ENCODE measurements at regions not wholly inside any gene's neighbourhood (a gene's known extent, or its start where the extent isn't known, plus 50 kb on each side); places are given as distances from the start of the nearest gene placed in this dataset.
"Not testable (repeated sequence)": the region's sequence is repeated elsewhere in the genome, so short reads cannot be mapped to it uniquely, and the experiment has no call there.

DNA sequence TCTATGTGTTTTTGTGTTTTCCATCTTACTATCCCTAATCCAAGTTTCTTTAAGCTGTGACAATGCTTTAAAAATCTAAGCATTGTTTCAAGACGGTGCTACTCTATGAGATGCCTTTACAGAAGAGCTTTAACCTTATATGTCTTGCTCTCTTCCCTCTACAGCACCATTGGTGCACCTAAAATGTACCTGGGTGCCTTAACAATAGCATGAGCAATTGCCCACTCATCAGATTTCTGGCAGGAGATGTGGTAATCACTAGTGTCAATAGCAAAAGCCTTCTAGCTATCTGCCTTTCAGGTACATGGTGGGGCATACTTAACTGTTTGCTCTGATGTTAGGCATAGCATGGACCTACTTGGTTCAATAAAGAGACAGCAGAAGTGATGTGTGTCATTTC is 222.3 kb upstream of the KIF2A start:
- in situ Hi-C loops (cut with MboI; ENCODE audit: low pct_unique_long_range_greater_than_20kb, low sequenced_read_pairs), result no loop called here

DNA sequence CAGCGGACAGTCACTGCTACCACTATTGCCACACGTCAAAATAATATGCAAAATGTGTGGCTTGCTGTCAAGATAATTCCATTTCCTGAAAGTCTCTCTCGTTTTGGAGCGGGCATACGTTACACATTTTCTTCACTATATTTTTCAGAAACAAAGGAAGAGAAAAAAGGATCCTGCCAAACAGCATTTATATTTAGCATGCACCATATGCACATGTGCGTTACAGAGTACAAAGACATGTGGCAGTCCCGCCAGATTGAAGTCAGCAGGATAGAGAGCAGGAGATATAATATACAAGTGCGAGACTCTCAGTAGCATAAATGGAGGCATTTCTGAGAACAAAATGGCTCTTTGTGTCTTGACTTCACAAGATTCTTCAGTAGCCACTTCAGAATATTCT is 221.6 kb upstream of the KIF2A start:
- no peak for DNase-seq

More for the DNA sequence above, 222.3 kb upstream of the KIF2A start:
- no peak for DNase-seq

DNA sequence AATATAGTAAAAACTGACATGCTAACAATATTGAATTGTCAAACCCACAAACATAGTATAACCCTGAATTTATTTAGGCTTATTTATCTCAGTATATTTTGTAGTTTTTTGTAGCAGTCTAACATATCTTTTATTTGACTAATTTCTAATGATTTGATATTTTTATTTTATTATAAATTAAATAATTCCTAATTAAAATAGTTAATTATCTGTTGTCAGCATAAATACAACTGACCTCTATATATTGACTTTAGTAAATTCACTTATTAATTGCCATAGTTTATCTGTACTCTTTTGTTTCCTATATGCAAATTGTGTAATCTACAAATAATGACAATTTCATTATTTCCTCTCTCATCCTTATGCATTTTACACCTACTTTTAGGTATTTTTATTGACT is 215.1 kb upstream of the KIF2A start:
- in situ Hi-C loops (cut with MboI; ENCODE audit: low pct_unique_long_range_greater_than_20kb, low sequenced_read_pairs), result no loop called here
- no peak for DNase-seq

More for the DNA sequence above, 221.6 kb upstream of the KIF2A start:
- in situ Hi-C loops (cut with MboI; ENCODE audit: low pct_unique_long_range_greater_than_20kb, low sequenced_read_pairs), result no loop called here

DNA sequence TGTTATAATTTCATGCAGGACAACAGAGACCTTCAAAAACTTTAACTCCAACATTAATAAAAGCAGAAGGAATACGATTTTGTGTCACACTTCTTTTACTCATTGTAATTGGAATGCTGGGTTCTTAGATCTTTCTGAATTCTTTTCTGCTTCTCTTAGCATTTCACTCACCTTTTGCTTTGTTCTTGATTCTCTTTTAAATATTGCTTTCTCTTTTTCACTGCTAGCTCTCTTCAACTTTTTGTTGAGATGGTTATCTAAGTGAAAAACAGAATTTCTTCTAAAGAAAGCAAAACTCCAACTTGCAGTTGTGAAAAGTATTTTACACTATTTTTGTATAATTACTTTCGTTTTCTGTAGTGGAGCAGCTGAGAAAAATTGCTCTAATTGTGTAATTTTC is 212.6 kb upstream of the KIF2A start:
- in situ Hi-C loops (cut with MboI; ENCODE audit: low pct_unique_long_range_greater_than_20kb, low sequenced_read_pairs), result no loop called here
- no peak for DNase-seq

DNA sequence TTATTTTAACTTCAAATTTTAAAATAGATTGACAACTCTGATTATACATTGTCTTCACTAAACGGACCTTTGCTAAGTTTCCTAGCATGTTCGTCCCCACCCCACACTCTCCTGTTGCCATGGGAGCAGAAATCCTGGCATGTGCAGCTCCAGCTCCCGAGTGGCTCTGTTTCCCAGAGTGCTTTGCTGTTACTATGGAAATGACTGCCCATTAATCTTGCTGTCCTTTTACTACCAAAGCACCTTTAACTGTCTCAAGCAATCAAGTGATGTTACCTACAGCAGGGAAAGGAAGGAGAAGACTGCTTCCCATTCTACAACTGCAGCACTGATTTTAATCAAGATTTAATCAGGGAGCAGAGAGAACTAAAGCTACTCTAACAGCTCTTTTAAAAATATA is 212.0 kb upstream of the KIF2A start:
- in situ Hi-C loops (cut with MboI; ENCODE audit: low pct_unique_long_range_greater_than_20kb, low sequenced_read_pairs), result no loop called here
- no peak for DNase-seq

DNA sequence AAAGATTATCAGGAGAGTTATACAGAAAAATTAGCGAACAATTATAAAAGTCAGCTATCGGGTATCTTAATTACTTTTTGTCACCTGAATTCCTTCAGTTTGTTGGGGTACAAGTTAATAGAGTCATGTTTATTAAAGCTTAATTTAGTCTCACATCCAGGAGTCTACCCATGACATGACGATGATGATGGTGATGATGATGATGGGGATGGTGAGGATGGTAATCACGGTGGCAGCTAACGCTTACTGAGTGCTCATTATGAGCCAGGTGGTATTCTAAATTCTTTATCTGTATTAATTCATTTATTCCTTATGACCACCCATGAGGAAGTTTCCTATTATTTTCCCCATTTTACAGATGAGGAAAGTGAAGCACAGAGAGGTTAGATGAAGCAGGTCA is 208.6 kb upstream of the KIF2A start:
- no peak for DNase-seq
- in situ Hi-C loops (cut with MboI; ENCODE audit: low pct_unique_long_range_greater_than_20kb, low sequenced_read_pairs), result no loop called here

DNA sequence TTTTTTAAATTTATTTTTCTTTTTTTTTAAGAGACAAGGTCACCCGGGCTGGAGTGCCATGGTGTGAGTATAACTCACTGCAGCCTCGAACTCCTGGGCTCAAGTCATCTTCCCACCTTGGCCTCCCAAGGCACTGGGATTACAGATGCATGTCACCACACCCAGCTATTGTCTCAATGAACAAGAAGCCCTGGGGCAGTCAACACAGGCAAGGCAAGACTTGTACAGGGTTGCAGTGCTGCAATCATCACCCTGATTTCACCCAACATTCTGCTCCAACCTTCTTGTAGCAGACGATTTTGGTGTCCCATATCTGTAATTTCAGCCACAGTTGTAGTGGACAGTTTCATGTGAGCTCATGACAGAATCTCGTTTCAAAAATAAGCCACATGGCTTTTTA is 205.8 kb upstream of the KIF2A start:
- in situ Hi-C loops (cut with MboI; ENCODE audit: low pct_unique_long_range_greater_than_20kb, low sequenced_read_pairs), result no loop called here

DNA sequence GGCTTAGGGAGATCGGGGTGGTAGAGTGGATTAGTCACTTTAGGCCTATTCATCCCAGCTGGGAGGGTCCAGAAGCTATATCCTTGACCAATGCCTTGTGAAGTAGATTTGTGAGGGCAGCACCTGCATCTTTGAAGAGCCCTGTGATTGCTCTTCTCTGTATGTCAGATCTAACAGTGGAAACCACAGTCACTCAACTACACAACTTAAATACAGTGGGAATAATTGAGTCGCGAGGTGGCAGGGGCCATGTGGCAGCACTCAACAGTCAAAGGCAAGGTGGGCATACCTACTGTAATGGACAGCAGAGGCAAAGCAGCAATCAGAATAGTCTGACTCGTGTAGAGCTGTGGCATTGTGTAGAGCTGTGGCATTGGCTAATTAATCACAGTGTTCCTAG is 202.1 kb upstream of the KIF2A start:
- DNase-seq; in situ Hi-C loops (cut with MboI; ENCODE audit: low pct_unique_long_range_greater_than_20kb, low sequenced_read_pairs): not testable (repeated sequence)

More for the DNA sequence above, 205.8 kb upstream of the KIF2A start:
- DNase-seq, result no peak

DNA sequence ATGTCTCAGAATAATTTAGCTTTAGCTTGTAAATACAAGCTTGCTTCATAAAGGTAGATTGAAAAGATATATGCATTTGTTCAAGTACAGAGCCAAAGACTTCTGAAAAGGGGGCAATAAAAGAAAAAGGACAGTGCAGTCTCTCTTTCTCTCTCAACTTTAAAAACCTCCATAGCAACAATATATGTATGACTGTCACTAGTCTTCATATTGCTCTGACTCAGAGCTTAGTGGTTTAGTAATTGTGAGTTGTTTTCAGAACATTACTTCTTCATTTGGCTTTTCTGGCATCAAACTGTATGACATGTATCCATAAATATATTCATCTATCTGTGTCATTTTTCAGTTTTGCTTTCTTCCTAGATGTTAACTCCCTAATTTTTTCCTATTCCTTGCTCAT is 194.6 kb upstream of the KIF2A start:
- DNase-seq, result no peak
- in situ Hi-C loops (cut with MboI; ENCODE audit: low pct_unique_long_range_greater_than_20kb, low sequenced_read_pairs), result no loop called here

DNA sequence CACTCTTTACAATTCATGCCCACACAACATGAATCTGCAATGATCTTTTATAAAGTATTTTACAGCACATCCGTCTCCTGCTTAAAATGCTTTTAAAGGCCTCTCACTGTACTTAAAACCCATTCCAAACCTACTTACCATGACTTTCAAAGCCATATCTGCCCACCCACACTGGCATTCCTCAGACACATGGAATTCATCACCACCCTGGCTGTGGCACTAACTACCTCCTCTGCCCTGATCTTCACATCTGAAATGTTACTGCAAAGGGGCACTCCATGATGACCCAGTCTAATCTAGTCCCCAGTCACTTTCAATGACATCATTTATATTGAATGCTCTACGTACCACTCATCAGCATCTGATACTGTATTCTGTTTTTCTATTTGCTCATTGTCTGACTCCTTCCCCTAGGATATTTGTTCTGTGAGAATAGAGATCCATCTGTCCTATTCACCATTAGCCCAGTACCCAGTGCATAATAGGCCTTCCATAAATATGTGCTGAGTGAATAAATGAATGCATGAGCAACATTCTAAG is 193.2 kb upstream of the KIF2A start:
- DNase-seq, result no peak
- in situ Hi-C loops (cut with MboI; ENCODE audit: low pct_unique_long_range_greater_than_20kb, low sequenced_read_pairs), result no loop called here

DNA sequence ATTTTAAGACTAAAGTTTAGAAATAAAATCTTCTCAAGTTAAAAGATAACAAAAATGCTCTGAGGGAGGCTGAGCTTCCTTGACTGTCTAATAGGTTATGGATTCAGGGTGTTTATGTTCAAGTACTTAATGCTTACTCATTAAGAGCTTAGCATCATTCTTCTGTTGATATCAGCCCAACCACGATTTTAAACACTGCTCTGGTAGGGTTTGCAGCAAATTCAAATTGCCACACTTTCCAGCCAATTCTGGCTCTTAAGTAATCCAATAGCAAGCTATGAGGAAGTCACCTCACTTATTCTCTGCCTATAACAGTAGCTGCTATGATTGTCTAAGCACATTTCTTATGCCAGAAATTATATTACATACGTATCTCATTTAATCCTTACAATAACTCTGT is 191.0 kb upstream of the KIF2A start:
- no peak for DNase-seq
- in situ Hi-C loops (cut with MboI; ENCODE audit: low pct_unique_long_range_greater_than_20kb, low sequenced_read_pairs), result no loop called here

DNA sequence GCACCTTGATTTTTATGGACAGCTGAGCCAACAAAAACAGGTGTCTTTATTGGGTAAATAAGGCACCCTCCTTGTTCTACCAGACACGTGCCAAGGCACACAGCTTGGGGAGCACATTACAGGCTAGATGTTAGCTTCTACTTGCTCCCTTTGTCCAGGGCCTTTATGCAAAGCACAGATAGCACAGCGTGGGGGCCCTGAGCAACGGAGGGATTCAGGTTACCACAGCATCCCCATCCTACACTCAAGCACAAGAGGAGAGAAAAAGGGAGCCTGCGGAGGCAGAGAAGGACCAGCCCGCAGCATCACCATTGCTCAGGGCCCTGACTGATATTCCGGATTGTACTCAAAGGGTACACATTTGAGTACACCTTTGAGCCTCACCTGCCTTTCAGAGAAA is 181.7 kb upstream of the KIF2A start:
- DNase-seq, result no peak
- in situ Hi-C loops (cut with MboI; ENCODE audit: low pct_unique_long_range_greater_than_20kb, low sequenced_read_pairs), result no loop called here

DNA sequence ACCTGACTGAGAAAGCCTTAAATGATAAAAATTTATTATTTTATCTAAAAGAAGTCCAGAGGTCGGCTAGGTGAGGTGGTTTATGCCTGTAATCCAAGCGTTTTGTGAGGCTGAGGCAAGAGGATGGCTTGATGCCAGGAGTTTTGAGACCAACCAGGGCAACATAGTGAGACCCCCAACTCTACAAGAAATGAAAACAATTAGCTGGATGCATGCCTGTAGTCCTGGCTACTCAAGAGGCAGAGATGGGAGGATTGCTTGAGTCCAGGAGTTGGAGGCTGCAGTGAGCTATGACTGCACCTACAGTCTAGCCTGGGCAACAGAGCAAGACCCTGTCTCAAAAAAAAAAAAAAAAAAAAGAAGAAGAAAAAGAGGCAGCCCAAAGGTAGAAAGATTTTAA is 179.9 kb upstream of the KIF2A start:
- DNase-seq, result no peak
- in situ Hi-C loops (cut with MboI; ENCODE audit: low pct_unique_long_range_greater_than_20kb, low sequenced_read_pairs), result no loop called here

DNA sequence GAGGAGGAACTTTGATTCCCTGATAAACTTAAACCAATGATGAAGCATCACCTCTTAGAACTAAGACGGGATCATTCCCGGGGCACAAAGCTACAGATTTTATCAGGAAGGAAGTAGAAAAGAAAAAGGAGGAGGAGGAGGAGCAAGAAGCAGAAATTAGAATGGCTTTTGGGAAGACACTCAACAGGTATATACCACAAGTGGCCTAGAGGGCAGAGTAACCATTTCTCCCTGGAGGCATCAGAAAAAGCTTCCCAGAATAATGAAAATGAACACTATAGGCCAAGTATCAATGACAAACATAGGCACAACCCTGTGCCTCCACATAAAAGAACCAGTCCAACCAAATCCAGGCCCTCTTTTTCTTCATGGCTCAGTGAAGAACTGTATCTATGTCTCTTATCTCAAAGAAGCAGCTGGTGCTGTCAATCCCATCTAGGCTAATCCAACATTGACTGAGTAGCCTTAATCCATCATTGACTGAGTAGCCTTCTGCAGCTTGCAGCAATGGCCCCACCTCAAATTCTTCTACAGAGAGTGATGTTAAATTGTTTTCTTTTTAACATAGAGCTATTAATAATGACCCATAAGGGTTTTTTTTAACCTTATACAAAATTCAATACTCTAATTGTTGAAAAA is 178.8 kb upstream of the KIF2A start:
- in situ Hi-C loops (cut with MboI; ENCODE audit: low pct_unique_long_range_greater_than_20kb, low sequenced_read_pairs), result no loop called here
- no peak for DNase-seq

DNA sequence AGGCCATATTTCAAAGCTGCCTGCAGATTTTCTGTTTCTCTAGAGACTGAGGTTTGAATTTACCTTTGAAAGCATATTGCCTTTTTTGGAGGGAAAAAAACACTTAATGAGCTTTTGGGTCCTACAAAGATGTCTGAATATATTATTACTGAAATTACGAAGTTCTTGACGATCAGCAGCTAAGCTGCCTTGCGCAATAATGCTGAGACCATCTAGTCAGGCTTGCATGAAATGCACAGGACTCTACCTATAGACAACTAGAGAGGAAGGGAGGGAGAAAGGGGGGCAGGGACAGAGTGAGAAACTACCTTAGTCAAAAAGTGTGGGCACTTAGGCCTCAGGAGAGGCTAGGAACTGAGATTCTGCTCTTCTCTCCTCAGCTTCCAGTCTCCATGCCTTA is 175.9 kb upstream of the KIF2A start:
- in situ Hi-C loops (cut with MboI; ENCODE audit: low pct_unique_long_range_greater_than_20kb, low sequenced_read_pairs), result no loop called here
- no peak for DNase-seq

DNA sequence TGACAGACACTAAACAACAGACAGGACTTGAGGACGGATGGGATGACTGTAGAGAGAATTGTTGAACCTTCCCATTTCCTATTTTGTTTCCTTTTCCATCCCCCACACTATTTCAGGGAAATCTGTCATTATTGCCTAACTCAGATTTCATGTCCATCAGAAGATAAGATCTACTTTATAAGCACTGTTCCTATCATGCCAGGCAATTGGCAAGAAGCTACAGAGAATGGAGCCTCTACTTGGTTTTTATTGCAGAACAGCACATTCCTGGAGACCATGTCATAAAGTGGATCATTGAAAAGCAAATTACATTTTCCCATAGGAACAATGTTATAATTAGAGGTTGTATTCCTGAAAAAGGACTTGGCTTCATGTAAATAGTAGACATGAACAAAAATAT is 173.7 kb upstream of the KIF2A start:
- DNase-seq, result no peak
- in situ Hi-C loops (cut with MboI; ENCODE audit: low pct_unique_long_range_greater_than_20kb, low sequenced_read_pairs), result no loop called here

DNA sequence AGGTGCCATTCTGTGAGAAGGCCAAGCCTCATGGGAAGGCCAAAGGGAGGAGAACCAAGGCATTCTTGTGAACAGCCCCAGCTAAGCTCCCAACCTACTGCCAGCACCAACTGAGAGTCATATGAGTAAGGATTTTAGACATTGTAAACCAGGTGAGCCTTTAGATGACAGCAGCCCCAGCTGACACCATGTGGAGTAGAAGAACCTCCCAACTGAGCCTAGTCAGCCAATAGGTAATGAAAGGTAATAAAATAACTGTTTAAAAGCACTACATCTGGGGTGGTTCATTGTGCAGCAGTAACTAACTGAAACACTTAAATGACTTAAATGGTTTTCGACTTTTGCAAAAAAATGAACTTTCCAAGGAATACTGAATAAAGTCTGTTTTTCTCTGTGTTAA is 172.6 kb upstream of the KIF2A start:
- in situ Hi-C loops (cut with MboI; ENCODE audit: low pct_unique_long_range_greater_than_20kb, low sequenced_read_pairs), result no loop called here
- no peak for DNase-seq

DNA sequence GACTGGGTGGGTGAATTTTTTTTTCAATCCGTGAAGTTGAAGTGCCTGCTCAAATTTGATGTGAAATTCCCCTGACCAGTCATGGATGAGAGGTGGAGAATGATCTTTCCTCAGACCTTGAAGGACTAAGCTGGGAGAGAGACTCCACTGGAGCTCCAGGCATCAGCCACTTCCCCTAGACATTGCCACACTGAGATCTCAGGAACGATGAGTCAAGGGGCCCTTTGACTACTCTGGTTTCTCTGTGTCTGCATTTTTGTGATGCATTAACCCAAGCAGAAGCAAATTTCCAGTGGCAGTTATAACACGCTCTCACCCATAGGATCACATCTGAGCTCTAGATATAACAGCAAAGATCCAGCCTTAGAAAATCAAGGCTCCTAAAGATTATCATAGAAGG is 171.2 kb upstream of the KIF2A start:
- DNase-seq, result no peak
- in situ Hi-C loops (cut with MboI; ENCODE audit: low pct_unique_long_range_greater_than_20kb, low sequenced_read_pairs), result no loop called here

DNA sequence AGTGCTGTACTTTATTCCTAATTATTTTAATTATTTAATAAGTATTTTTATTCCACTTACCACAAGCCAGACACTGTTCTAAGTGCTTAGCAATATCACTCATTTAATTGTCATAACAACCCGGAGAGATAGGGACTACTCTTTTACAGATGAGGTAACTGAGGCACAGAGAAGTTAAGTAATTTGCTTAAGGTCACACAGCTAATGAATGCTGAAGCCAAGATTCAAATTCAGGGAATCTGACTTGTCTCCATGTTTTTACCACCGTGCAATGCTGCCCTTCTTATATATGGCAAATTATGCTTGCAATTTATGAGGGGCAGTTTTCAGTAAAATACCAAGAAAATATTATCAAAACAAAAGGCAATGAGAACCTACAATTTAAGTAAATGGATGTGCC is 168.4 kb upstream of the KIF2A start:
- in situ Hi-C loops (cut with MboI; ENCODE audit: low pct_unique_long_range_greater_than_20kb, low sequenced_read_pairs), result no loop called here
- no peak for DNase-seq

DNA sequence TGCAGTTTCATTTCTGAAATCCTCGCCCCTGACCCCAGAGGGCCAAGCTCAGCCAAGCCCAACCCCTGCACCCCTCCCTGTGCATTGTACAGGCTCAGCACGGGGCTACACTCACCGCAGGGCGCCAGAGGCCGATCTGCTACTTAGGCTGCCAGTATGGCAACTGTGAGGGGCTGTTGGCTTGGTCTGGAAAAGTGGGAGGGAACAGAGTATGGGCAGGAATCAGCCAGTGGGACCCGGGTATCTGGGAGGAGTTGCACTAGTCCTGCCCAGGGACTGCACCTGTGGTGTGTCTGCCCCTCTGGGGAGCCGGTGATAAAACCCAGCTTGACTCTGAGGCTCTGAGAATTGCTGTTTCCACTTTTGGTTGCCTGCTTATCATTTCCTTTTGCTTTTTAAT is 167.4 kb upstream of the KIF2A start:
- in situ Hi-C loops (cut with MboI; ENCODE audit: low pct_unique_long_range_greater_than_20kb, low sequenced_read_pairs), result no loop called here
- no peak for DNase-seq

DNA sequence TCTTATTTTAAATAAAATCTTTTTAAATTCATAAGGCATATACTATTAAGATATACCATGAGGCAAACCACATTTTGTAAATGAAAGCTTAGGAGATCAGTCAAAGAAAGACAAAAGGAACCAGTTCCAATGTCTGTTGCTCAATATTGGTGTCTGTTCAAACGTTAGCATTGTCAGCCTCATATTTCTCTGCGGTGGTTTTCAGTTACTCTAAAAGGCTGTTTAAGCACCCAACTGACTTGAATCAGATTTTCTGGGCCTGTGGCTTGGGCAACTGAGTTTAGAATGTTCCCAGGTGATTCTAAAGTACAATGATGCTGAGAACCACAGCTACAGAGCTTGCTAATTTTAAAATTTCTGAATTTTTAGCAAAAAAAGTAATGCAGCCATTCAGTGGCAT is 166.3 kb upstream of the KIF2A start:
- DNase-seq, result no peak
- in situ Hi-C loops (cut with MboI; ENCODE audit: low pct_unique_long_range_greater_than_20kb, low sequenced_read_pairs), result no loop called here

DNA sequence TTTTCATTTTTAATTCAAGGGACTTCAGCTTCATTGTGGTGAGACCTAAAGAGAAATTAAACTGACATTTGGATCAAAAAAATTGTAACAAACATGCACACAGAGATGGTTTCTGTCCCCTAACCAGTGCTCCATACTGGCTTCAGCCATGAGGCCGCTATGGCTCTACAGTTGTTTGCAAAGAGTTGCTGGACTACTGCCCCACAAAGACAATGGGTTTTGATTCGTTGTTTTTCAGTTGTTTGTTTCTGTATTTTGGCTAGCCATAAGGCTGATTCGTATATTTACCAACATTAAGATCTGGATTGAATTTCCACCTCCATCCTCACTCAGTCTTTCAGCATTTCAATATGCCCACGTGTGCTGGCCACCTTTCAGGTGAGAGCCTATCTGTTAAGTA is 163.7 kb upstream of the KIF2A start:
- in situ Hi-C loops (cut with MboI; ENCODE audit: low pct_unique_long_range_greater_than_20kb, low sequenced_read_pairs), result no loop called here

More for the DNA sequence above, 163.7 kb upstream of the KIF2A start:
- no peak for DNase-seq
